Endothelial cell (in vitro differentiated cells): ENCODE measurements at regions not wholly inside any gene's neighbourhood (a gene's known extent, or its start where the extent isn't known, plus 50 kb on each side); places are given as distances from the start of the nearest gene placed in this dataset.
"Not testable (repeated sequence)": the region's sequence is repeated elsewhere in the genome, so short reads cannot be mapped to it uniquely, and the experiment has no call there.

Source experiments
- DNase-seq: peaks from one replicate; pipeline ENCODE4 v3.0.0; 2021; ENCODE audit warnings: low spot score
- H3K27ac Mint-ChIP-seq: one replicate; pipeline ENCODE4 v1.8.0; 2021; ENCODE audit warnings: mixed read lengths, inconsistent platforms; ENCODE audit not compliant: unreplicated experiment
- H3K27me3 Mint-ChIP-seq: one replicate; pipeline ENCODE4 v1.8.0; 2021; ENCODE audit warnings: mild to moderate bottlenecking, moderate library complexity, mixed read lengths, inconsistent platforms; ENCODE audit not compliant: unreplicated experiment
- H3K36me3 Mint-ChIP-seq: one replicate; pipeline ENCODE4 v1.8.0; 2021; ENCODE audit warnings: mild to moderate bottlenecking, low read depth, mixed read lengths, inconsistent platforms; ENCODE audit not compliant: unreplicated experiment
- H3K4me1 Mint-ChIP-seq: one replicate; pipeline ENCODE4 v1.8.0; 2021; ENCODE audit warnings: mild to moderate bottlenecking, mixed read lengths, inconsistent platforms; ENCODE audit not compliant: unreplicated experiment
- H3K4me3 Mint-ChIP-seq: one replicate; pipeline ENCODE4 v1.8.0; 2021; ENCODE audit warnings: mild to moderate bottlenecking, mixed read lengths, inconsistent platforms; ENCODE audit not compliant: unreplicated experiment
- H3K9me3 Mint-ChIP-seq: one replicate; pipeline ENCODE4 v1.8.0; 2021; ENCODE audit warnings: mixed read lengths, inconsistent platforms; ENCODE audit not compliant: unreplicated experiment
- TF ChIP-seq, protein P1 (sequence below): fragments of 200-600 bp; sonication (generic); IDR thresholded peaks from one replicate; pipeline ENCODE4 v1.5.0; 2021; ENCODE audit warnings: antibody characterized with exemption; ENCODE audit not compliant: unreplicated experiment

DNA sequence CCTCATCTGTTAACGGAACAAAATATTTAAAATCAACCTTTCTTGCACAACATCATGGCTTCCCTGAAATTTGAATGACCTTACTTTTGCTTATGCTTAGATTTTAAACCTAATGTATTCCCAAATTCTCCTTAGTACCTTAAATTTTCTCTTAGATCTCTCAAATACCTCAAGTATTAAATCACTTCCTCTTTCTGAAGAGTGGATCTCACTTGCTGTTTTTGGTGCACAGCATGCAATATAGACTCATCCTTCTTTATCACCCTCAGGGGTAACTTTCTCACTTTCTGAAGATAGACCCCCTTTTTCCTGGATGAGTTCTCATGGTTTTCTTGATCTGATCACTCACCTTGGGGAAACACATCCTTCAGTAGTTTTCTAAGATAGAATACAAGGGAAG is 871.7 kb downstream of the DACH1 start:
- no peaks in the 10 kb centered on the region for H3K36me3 Mint-ChIP-seq
- no peaks in the 10 kb centered on the region for H3K9me3 Mint-ChIP-seq
- no peak for DNase-seq
- H3K27ac Mint-ChIP-seq, result no peak overlapping the region
- no peaks in the 10 kb centered on the region for H3K4me1 Mint-ChIP-seq
- peaks cover 1% of the 10 kb centered on the region for H3K27me3 Mint-ChIP-seq
- TF ChIP-seq, protein P1, sequence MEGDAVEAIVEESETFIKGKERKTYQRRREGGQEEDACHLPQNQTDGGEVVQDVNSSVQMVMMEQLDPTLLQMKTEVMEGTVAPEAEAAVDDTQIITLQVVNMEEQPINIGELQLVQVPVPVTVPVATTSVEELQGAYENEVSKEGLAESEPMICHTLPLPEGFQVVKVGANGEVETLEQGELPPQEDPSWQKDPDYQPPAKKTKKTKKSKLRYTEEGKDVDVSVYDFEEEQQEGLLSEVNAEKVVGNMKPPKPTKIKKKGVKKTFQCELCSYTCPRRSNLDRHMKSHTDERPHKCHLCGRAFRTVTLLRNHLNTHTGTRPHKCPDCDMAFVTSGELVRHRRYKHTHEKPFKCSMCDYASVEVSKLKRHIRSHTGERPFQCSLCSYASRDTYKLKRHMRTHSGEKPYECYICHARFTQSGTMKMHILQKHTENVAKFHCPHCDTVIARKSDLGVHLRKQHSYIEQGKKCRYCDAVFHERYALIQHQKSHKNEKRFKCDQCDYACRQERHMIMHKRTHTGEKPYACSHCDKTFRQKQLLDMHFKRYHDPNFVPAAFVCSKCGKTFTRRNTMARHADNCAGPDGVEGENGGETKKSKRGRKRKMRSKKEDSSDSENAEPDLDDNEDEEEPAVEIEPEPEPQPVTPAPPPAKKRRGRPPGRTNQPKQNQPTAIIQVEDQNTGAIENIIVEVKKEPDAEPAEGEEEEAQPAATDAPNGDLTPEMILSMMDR, result no peak
- H3K4me3 Mint-ChIP-seq, result no peak overlapping the region

DNA sequence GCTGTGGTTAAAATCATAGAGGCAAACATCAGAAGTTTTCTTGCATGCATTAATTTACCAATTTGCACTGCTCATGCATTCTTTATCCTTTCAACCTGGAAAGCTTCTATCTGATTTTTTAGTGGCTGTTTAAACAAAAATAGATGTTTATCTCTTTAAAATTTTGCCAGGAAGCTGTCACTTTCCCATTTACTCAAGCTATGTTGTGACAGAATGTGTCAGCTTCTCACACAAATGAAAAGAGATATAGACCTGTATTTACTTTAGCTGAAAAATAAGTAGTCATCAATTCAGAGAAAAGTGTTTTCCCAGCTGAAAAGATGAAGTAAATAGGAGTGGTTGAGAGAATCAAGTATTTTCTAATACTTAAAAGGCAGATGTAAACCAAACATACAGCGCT is 872.8 kb downstream of the DACH1 start:
- Mint-ChIP-seq H3K4me3 (no peak overlapping the region), H3K27ac (no peak overlapping the region), H3K4me1 (no peaks in the 10 kb centered on the region)

DNA sequence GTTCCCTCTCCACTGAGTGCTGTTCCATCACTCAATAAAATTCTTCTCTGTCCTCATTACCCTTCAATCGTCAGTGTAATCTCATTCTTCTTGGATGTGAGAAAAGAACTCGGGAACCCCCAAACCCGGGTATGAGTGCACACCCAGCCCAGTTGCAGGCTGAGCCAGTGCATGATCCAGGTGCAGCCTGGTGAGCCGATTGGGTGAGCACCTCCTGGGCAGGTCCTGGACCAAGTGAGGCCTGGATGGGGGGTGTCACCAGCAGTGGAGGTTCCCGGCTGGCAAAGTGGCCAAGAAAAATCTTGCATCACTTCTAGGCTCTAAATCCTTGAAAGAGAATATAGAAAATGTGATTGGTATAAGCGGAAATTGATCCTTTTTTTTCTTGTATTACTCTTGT is 878.8 kb upstream of the KLHL1 start:
- H3K36me3 Mint-ChIP-seq, result no peaks in the 10 kb centered on the region
- no peak overlapping the region for H3K27ac Mint-ChIP-seq
- no peaks in the 10 kb centered on the region for H3K9me3 Mint-ChIP-seq
- TF ChIP-seq, protein P1, result no peak
- H3K27me3 Mint-ChIP-seq, result no peaks in the 10 kb centered on the region
- H3K4me3 Mint-ChIP-seq, result no peak overlapping the region
- DNase-seq, result no peak
- no peaks in the 10 kb centered on the region for H3K4me1 Mint-ChIP-seq

More for the DNA sequence above, 872.8 kb downstream of the DACH1 start:
- no peaks in the 10 kb centered on the region for H3K27me3 Mint-ChIP-seq
- TF ChIP-seq, protein P1, result no peak
- no peaks in the 10 kb centered on the region for H3K36me3 Mint-ChIP-seq
- no peaks in the 10 kb centered on the region for H3K9me3 Mint-ChIP-seq
- no peak for DNase-seq

DNA sequence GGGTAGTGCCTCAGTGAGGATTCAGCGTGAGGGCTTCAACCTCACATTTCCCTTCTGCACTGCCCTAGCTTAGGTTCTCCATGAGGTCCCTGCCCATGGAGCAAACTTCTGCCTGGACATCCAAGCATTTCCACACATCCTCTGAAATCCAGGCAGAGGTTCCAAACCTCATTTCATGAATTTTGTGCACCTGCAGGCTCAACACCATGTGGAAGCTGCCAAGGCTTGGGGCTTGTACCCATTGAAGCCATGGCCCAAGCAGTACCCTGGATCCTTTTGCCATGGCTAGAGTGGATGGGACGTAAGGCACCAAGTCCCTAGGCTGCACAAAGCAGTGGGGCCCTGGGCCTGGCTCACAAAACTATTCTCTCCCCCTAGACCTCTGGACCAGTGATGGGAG is 877.1 kb upstream of the KLHL1 start:
- Mint-ChIP-seq H3K9me3 (no peaks in the 10 kb centered on the region), H3K27ac (no peak overlapping the region), H3K4me3 (no peak overlapping the region), H3K4me1 (no peaks in the 10 kb centered on the region), H3K27me3 (no peaks in the 10 kb centered on the region), H3K36me3 (no peaks in the 10 kb centered on the region)
- DNase-seq, result no peak
- TF ChIP-seq, protein P1, result no peak

DNA sequence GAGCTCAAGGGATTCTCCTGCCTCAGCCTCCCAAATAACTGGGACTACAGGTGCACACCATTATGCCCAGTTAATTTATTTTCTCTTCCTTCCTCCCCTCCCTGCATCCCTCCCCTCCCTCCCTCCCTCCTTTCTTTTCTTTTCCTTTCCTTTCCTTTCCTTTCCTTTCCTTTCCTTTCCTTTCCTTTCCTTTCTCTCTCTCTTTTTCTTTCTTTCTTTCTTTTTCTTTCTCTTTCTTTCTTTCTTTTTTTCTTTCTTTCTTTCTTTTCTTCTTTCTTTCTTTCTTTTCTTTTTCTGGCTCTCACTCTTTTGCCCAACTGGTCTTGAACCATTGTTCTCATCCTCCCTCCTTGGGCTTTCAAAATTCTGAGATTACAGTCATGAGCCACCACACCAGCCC is 873.0 kb upstream of the KLHL1 start:
- not testable (repeated sequence) for DNase-seq, H3K36me3 Mint-ChIP-seq, H3K4me3 Mint-ChIP-seq, H3K4me1 Mint-ChIP-seq, H3K27ac Mint-ChIP-seq, H3K27me3 Mint-ChIP-seq, H3K9me3 Mint-ChIP-seq

DNA sequence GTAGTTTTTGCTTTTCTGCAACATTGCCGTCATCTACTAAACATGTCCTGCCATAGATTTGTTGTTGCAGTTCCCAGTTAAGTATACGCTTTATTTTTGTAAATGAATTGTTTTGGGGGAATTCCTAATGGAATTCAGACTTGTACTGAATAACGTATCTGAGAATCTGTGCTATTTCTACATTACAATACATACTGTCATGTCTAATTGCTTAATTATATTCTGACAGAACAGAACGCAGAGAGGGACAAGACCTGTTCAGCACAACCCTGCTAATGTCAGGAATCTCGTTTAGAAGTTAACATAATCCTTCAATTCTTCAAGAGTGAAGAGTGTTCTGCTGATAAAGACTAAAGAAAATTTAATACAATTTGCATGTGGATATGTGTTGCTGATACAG is 861.1 kb upstream of the KLHL1 start:
- Mint-ChIP-seq H3K27me3 (no peaks in the 10 kb centered on the region), H3K9me3 (no peaks in the 10 kb centered on the region), H3K4me1 (no peaks in the 10 kb centered on the region), H3K36me3 (no peaks in the 10 kb centered on the region), H3K4me3 (no peak overlapping the region), H3K27ac (no peak overlapping the region)
- no peak for DNase-seq
- TF ChIP-seq, protein P1, result no peak
